HG03571 (cell line): ENCODE measurements at regions not wholly inside any gene's neighbourhood (a gene's known extent, or its start where the extent isn't known, plus 50 kb on each side); places are given as distances from the start of the nearest gene placed in this dataset.
"Not testable (repeated sequence)": the region's sequence is repeated elsewhere in the genome, so short reads cannot be mapped to it uniquely, and the experiment has no call there.

Source experiments
- ATAC-seq: cut with Tn5 transposase; IDR thresholded peaks from one replicate; pipeline ENCODE4 v1.9.1; 2021; ENCODE audit not compliant: unreplicated experiment

DNA sequence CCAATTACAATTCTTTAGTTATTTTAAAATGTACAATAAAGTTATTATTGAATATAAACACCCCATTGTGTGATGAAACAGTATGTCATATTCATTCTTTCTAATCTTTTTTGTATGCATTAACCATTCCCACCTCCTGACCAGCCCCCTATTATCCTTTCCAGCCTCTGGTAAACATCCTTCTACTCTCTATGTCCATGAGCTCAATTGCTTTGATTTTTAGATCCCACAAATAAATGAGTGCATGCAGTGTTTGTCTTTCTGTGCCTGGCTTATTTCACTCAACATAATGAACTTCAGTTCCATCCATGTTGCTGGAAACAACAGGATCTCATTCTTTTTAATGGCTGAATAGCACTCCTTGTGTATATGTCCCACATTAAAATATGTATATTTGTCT, 1858.9 kb upstream of the C9orf72 start:
- no peak for ATAC-seq

DNA sequence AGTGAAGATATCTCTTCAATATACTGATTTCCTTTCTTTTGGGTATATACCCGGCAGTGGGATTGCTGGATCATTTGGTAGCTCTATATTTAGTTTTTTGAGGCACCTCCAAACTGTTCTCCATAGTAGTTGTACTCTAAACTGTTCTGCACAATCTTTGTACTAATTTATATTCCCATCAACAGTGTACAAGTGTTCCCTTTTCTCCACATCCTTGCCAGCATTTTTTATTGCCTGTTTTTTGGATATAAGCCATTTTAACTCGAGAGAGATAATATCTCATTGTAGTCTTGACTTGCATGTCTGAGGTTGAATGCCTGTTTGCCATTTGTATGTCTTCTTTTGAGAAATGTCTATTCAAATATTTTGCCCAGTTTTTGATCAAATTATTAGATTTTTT, 1859.4 kb upstream of the C9orf72 start:
- not testable (repeated sequence) for ATAC-seq

DNA sequence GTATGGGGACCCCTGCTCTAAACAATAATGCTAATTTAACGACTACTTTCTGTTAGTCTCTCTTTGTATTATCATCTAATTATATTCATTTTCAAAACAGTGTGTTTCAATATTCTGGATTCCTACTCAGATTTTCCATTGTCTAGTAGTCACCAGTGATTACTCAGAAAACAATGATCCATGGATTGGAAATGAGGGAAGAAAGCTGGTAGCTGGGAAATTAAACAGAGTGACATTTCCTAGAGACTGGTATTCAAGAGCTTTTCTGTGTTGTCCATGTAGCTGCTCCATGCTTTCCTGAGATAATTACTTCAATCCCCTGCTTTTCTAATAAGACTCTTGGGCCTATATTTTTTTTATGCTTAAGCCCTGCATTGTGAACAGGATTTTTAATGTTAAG, 1862.1 kb upstream of the C9orf72 start:
- no peak for ATAC-seq

DNA sequence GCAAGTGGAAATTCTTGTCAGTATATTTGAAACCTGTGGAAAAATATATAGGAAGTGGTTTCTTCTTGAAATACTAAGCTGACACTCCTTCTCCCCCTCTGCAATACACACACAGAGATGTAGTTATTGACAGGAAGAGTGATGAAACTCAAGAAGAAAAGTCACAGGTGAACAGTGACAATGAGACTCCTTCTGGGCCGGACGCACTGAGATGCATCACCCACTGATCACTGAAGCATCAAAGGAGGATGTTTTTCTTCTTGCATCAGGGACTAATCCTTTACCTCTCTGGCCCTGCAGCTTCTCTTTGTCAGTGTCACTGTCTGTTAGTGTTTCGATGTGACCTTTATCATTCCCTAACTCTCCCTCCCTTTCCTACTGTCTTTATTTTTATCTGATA, 1864.2 kb upstream of the C9orf72 start:
- no peak for ATAC-seq

DNA sequence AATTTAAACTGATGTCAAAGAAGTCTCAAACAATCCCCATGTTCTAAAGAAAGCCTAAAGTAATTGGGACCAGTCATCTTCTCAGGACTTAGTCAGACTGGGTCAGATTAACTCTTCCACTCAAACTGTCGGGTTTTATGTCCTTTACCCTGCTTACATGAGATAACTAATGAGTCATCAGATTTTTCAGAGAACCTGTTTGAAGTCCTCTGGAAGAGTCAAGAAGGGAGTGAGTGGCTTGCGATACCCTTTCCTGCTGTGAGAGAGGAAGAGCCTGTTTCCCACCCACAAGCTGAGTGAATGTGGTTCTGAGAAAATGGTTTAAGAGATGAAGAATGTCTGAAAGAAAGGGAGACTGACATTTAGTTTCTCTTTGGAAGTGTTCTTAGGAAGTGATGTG, 1866.7 kb upstream of the C9orf72 start:
- no peak for ATAC-seq

DNA sequence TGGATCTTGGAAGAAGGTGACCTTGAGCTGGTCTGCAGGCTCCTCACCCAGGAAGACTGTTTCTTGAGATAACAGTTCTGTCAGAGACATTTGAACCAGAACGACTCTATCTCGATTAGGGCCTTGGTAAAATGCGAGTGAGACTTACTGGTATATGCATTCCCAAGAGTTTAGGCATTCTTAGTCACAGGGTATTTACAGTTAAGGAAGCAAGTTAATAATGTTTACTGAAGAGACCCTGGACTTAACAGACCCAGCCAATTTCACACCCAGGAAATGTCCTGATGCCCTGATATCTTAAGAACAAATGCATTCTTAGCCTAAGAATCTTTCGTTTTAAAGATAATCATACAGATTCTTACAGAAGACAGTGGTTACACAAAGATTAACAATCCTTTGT, 1867.2 kb upstream of the C9orf72 start:
- ATAC-seq: no peak

DNA sequence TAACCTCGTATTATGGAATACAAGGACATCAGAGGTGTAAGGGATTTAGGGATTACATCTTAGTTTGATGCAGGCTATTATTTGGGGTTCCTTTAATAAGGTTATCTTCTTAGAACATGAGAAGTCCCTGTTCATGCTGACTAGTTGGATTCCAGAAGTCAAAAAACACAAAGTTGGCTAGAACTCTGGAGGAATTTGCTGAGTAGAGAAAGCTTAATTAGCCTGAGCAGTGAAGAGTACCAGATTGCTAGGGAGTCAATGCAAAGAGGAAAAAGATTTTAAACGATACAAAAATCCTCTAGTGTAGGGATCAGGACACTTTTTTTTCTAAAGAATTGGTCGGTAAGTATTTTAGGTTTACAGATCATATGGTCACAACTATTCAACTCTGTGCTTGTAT, 1872.5 kb upstream of the C9orf72 start:
- no peak for ATAC-seq

DNA sequence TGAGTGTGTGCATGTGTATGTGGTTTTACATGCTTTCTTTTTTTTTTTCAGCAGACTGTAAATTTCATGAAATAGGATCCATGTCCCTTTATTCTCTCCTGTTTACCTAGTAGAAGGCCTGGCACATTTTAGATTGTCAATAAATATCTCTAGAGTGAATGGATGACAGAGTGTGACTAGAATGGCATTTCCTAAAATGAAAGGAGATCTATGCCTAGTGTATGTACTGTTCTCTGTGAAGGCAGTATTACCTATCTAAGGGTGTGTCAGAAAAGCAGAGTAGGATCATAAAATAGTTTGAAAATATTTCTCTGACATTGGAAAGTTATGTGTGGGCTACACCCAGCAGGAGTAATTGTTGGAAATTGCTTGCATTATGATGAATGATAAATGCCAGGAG, 1876.0 kb upstream of the C9orf72 start:
- ATAC-seq: no peak

DNA sequence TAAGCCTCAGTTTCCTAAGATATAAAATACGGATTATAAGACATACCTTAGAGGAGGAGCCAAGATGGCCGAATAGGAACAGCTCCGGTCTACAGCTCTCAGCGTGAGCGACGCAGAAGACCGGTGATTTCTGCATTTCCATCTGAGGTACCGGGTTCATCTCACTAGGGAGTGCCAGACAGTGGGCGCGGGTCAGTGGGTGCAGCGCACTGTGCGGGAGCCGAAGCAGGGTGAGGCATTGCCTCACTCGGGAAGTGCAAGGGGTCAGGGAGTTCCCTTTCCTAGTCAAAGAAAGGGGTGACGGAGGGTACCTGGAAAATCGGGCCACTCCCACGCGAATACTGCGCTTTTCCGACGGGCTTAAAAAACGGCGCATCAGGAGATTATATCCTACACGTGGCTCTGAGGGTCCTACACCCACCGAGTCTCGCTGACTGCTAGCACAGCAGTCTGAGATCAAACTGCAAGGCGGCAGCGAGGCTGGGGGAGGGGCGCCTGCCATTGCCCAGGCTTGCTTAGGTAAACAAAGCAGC, 1877.1 kb upstream of the C9orf72 start:
- ATAC-seq: not testable (repeated sequence)

DNA sequence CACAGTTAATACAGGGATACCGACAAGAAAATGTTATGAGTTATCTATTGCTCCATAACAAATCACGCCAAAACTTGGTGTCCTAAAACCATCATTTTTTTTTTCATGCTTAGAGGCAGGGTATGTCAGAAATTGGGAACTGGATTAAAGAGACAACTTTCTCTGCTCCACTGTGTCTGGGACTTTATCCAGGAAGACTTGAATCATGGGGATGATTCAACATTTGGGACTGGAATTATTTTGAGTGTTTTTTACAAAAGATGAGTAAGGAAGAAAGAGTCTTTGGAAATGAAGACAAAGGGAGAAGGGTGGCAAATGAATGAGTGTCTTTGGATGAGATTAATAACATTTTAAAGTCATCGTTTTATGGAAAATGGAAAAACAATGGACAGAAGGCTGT, 1883.7 kb upstream of the C9orf72 start:
- ATAC-seq: no peak

DNA sequence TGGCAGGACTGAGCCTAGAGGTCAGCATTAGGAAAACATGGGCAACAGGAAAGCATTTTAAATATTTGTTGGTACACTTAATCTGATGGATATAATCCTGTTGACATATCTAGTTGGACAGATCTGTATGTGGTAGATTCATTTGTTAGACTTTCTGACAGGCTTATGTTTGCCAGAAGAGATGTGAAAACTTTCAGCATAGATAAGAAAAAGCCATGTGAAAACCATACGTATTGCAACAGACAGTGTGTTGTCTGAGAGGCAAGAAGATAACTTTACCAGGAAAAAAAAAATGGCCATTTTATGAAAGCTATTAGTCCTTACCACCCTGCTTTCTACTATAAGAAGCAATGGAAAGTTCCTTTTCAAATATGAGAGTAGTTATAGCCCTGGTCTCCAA, 1902.2 kb upstream of the C9orf72 start:
- ATAC-seq: no peak

DNA sequence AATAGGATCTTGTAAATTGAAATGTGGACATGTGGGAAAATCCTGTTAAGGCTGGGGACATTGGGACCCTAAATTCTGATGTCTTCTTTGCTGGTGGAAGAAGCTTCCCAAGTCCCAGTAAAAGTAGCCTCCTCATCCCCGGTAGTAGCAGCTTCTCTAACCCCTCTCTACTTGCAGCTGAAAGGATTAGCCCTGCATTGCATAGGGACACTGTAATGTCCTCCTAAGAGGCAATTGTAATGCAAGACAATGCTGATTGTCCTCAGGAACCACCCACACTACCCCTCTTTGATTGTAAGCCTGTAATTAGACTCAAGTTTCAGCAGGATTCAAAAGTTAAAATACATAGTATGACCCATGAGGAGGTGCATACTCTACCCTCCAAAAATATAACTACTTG, 1938.4 kb upstream of the C9orf72 start:
- no peak for ATAC-seq

DNA sequence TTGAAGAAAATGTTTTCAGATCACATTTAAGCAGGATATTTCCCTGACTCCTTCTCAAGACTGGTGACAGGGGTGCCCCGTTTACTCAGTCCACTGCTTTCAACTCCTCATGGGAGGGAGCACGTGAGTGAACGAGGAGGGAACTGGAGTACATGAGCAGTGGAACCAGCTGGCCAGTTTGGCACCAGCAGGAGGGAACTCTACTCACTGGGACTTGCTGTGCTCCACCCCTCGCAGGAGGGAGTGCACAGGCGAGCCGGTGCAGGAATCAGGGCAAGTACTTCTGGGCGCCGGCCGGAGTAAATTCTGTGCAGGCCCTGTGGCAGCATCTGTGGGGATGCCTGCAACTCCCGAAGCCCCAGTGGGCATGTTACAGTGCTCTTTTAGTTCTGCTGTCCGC, 1941.1 kb upstream of the C9orf72 start:
- ATAC-seq: no peak

DNA sequence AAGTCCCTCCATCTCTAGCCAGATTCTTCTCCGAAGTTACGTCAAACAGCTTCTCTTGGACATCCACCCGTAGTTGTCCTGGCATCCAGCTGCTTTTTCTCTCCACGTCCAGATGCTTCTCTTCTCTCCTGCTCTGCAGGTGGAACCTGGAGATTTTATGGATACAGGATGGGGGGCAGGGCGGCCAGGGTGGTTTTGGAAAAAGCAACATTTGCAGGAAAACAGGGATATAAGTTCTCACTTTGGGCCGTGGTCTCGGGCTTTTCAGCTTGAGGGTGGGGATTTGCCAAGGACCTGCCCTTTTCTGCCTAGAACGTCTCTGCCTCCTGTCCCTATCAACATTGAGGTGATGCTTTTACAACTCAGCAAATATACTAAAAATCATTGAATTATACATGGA, 1941.6 kb upstream of the C9orf72 start:
- no peak for ATAC-seq

DNA sequence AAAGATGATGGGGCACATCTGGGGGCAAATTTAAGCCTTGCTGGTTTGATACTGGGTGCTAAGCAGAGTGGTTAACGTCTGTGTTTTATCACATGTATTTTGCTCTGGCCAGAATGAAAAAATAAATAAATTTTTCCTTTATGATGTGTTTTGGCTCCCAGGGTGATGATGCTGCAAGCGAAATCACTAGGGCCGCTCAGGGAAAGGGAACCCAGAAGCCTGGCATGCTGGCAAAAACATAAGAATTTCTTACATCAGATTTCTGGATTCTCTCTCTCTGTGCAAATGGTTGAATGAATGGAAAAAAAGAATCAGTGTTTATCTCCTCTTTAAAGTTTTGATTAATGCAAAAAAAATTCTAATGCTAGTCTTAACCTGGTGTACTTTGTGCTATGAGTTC, 1975.2 kb upstream of the C9orf72 start:
- no peak for ATAC-seq

DNA sequence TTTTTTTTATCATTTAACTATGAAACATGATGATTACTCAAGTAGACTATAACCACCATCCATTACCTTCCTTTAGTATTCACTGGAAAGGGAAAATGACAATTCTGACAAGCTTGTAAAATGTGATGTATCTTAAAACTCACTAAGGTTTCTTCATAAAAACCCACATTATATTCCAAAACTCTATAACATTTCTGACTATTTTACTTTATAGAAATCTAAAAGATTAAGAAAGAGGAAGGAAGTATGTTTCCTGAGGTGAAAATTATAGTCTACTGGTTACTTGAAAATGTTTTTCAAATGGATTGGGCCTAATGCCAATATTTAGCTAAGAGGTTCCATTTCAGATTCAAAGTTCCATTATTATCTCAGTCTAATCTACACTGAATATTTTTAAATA, 1982.2 kb upstream of the C9orf72 start:
- ATAC-seq: no peak

DNA sequence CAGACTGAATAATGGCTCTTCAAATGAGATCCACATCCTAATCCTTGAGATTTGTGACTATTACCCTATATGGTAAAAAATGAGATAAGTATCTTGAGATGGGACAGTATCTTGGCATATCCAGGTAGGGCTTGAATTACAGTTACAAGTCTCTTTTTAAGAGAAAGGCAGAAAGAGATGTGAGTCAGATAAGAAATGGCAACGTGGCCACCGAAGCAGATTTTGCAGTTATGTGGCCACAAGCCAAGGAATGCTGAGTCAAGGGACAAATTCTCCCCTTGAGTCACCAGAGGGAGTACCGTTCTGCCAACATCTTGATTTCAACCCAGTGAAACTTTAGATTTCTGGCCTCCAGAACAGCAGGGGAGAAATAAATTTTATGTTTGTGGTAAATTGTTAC, 1983.0 kb upstream of the C9orf72 start:
- no peak for ATAC-seq

DNA sequence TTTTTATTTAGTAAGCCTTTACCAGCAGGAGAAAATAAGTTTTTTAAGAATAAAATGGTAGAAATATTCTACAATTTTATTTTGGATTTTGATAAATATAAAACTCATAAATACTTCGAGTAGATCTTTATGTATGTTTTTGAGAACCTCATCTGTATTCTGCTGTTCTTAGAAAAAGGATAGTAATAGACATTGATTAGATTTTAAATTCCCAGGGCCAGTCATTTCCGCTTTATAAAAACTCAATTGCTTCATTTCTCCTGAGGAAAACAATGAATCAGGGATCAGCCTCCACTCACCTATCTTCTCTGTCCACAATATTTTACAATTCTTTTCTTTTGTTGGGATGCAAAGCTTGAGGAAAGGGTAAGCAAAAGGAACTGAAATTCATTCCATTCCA, 1983.5 kb upstream of the C9orf72 start:
- ATAC-seq: no peak

DNA sequence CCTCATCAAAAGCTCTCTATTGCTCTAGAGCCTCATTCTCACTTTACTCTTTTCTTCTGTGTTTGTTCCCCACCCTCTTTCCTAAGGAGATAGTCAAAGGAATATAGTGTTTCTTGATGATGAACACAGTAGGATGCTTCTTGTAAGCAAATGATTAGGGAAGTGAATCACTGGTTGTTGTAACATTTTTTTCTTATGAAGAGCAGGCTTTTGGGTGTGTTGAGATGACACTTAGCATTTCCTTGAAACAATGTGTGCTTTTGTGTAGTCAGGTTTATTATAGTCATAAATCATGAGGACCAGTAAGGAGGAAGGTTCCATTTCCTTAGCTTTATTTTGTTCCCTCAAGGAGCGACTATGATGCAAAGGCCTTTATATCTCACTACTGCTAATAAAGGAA, 1991.3 kb upstream of the C9orf72 start:
- ATAC-seq: no peak

DNA sequence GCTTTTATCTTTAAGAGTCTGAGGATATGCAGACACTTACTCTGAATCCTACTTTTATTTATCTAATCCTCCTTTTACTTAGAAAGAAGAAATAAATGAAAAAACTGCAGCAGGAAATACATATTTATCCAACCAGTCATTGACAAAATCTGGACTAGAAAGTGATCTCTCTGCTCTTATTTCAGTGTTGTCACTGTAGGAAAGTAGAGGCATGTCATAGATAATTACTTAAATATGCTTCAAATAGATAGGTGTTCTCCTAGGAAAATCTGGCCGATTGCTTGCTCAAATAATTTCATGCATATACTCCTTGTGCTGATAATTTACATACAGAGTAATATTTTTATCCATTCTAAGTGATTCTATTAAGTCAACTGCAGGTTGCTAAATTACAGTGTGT, 2001.9 kb upstream of the C9orf72 start:
- ATAC-seq: no peak

DNA sequence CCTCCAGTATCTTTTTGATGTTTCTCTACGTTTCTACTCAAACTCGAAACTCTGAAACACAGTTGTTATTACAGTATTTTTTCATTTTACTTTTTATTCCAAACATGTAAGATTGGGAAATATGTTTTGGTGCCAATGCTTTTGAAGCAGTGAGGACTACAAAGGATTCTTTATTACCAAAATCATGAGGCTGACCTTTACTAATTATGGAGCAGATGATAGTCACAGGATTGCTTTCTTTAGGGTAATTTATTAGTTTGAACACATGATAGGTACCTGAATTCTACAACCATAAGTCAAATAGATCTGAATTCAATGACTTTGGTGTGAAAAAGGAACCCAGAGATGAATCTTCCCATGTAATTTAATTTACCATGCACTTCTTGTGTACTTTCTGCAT, 2015.1 kb upstream of the C9orf72 start:
- ATAC-seq: no peak

DNA sequence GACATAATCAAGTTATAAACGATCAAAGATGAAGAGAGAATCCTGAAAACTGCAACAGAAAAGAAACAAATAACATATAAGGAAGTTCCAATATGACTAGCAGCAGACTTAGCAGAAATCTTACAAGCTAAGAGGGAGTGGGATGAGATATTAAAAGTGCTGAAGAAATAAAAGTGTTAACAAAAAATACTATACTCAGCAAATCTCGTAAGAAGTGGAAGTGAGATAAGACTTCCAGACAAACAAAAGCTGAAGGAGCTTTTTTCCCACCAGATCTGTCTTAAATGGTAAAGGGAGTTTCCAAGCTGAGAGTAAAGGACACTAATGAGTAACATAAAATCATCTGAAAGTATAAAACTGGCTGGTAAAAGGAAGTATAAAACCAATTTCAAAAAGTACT, 2036.0 kb upstream of the C9orf72 start:
- no peak for ATAC-seq

DNA sequence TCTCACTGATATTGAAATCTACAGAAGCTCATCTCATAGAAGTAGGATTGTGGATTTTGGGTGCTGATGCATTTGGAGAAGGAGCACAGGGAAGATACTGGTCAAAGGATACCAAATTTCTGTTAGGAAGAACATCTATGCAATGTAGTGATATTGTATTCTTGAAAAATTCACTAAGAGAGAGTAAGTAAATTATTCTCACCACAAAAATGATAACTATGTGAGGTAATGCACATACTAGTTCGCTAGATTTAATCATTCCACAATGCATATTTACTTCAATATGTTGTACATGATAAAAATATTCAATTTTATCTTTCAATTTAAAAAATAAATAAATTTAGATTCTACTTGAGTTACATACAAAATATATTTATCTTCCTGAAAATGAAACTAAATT, 2040.5 kb upstream of the C9orf72 start:
- no peak for ATAC-seq

DNA sequence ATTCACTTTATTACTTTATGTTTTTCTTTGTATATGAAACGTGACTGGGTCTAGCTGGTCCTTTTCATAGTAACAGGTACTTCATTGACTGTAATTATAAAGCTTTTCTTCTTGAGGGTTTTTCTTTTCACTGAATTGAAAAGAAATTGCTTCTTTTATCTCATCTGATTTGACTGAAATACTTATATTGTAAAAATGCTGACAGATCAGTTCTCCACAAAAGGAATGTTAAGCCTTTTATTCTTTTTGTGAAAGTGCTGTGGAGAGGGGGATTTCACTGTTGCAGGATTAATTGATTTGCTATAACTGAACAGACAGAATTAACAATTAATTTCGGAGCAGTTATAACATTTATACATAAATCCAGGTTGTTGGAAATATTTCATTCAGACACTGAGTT, 2043.6 kb upstream of the C9orf72 start:
- ATAC-seq: no peak
